ENCODE measurements at regions not wholly inside any gene's neighbourhood (a gene's known extent, or its start where the extent isn't known, plus 50 kb on each side); places are given as distances from the start of the nearest gene placed in this dataset.

GRCh38 chr1:3968851-3969250 lies 68.8 kb upstream of the C1orf174 start:
- TF ChIP-seq CTCF (IDR thresholded peaks at IDR 0.05; ENCODE audit: low read depth, low read length, poor library complexity, severe bottlenecking) (no peak), EZH2phosphoT487 (IDR thresholded peaks at IDR 0.05; ENCODE audit: borderline replicate concordance, low read length) (no peak)

Data from DOHH2 (cell line).